HS-27A (cell line): ENCODE measurements at regions not wholly inside any gene's neighbourhood (a gene's known extent, or its start where the extent isn't known, plus 50 kb on each side); places are given as distances from the start of the nearest gene placed in this dataset.

ENCODE experiments used
- DNase-seq: peaks from one replicate; pipeline ENCODE4 v3.0.0-alpha.2; 2012; ENCODE audit warnings: low read depth, missing footprints

DNA sequence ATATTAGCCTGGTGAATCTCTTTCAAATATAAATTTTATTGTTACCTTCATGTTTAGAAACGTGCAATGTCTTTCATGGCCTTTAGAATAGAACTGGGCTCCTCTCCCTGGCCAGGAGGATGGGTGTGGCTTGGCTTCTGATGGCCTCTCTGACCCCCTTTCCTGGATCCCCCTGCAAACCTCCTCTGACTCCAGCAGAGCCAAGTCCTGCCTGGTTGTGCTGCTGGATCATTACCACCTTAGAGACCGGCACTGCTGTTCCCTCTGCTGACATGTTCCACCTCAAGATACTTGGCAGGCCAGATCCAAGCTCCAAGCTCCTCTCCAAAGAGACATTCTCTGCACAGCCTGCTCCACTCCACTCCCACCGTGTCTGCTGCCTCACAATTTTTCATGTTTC lies 823.8 kb upstream of the HS6ST1 start:
- DNase-seq: no peak

DNA sequence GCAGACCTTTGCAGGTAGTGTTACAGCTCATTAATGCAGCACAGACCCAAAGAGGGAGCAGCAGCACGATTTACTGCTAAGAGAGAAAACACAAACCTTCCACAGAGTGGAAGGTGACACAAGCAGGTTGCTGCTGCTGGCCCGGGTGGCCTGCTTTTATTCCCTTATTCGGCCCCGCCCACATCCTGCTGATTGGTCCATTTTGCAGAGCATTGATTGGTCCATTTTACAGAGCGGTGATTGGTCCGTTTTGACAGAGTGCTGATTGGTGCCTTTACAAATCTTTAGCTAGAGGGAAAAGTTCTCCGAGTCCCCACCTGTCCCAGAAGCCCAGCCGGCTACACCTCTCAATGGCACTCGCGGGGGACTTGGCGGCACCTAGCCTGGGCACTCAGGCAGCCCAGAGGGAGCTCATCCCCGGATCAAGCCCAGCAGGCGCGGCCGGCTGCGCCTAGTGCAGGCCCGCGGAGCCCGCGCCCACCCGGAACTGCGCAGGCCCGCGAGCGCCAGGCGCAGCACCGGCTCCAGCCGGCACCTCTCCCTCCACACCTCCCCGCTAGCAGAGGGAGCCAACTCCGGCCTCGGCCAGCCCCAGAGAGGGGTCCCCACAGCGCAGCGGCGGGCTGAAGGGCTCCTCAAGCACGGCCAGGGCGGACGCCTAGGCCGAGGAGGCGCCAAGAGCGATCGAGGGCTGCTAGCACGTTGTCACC lies 825.6 kb upstream of the HS6ST1 start:
- DNase-seq: no peak

DNA sequence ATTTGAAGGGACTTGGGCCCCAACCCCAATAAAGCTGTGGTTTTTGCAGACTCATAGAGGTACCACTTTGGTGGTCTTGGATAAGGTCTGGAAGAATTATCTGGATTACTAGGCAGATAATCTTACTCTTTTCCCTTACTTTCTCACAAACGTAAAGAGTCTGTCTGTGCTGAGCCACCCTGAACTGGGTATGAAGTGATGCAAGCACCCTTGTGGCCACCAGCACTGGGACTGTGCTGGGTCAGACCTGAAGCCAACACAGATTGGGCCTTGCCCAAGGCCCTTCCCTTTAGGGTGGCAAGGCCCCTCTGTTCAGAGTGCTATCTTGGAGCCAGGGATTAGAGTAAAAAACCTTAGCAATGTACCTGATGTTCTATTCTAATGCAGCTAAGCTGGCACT lies 827.0 kb upstream of the RAB6C start:
- no peak for DNase-seq

DNA sequence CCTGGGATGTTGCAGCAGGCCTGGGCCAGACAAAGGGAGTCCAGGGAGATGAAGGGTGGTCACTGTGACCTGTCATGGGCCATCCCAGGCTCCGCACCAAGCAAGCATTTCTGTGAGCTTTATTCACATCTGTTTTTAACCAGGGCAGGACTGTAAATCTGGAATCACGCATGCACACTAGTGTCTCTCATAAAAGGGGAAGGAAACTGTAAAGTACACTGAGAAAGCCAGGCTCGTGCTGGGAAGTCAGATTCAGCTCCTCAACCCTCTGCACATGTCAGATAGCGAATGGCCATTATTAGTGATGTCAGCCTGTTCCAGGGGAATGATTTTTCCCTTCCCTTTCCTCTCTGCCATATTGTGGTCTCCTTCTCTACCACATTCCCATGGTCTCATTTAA lies 818.6 kb upstream of the RAB6C start:
- no peak for DNase-seq

DNA sequence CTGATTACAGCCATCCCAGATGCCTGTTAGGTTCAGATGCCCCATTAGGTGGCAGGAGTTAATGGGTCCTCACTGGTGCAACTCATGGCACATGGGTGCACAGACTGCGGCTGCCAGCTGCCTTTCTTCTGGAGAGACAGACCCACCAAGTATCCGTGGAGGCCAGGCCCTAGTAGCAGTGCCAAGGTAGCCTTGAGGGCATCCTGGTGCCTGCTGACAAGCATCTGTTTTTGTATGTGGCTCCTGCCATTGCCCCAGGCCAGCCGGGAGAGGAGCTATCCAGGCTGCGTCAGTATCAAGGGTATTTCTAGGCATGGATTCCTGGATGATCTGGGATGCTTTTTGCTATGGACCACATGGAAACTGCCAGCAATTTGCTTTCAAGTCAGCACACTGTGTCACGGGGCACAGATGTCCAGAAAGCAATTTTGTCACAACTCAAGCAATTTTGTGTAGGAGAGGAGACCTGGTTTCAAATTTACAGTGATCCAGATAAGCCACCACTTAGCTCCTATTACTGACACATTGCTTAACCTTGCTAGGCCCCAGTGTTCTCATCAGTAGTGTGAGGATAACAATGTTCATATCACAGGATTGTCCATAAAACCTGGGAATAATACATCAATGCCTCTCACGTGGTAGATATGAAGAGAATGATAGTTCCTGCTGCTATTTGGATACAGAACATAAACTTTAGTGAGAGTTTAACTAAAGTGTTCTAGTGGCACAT lies 815.1 kb upstream of the RAB6C start:
- no peak for DNase-seq

DNA sequence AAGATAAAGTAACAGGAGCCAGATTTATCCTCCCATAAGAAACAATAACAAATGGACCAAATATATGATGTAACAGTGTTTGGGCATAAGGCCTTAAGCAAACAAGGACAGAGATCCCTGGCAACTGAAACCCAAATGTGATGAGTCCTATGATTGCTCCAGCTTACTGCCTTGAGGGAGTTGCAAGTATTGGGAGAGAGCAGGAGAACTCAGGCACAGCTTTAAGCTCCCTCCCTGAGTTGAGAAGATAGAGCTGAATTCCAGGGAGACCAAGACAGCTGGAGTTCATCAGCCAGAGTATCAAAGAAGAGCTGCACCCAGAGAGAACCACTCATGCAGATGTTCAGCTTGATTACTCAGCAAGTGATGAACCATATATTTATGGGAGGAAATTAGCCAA lies 814.5 kb upstream of the RAB6C start:
- no peak for DNase-seq

DNA sequence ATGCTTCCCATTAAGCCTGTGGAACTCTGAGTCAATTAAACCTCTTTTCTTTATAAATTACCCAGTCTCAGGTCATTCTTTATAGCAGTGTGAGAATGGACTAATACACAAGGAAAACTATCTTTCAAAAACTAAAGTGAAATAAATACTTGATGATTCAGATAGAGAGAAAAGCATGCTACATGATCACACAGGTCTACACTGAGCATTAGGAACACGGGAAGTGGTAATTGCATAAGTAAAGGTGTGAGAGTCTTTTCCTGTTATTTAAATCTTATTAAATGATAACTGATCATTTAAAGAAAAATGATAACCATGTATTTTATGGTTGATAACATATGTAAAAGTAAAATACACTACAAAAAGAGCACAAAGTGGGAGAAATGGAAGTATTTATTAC lies 812.0 kb upstream of the RAB6C start:
- no peak for DNase-seq

DNA sequence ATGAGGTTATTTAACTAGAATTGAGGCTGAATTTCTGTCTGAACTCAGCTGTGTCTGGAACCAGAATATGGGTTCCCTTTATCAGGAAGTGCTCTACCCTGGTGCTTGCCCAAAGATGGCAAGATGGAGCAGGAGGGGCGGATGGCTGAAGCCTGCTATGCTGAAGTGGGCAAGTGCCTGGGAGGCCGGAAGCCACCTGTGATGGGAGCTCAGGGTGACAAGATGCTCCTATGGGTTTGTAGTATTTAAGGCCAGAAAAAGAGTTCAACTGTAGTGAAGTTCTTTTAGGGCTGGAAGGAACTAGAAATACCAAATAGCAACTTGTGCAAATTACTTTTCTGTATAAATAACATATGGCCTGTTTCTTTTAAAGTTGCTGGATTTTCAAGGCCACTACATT lies 808.9 kb upstream of the RAB6C start:
- no peak for DNase-seq

DNA sequence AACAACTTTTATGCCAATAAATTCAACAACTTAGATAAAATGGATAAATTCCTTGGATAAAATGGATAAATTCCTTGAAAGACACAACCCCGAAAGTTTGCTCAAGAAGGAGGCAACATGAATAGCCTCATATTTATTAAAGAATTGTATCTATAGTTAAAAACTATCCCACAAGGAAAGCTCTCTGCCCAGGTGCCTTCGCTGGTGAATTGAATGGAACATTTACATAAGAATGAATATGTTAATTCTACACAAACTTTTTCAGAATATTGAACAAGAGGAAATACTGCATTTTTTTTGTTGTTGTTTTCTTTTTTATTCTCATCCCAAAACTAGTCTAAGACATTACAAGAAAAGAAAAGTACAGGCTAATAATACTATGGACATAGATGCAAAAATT lies 805.3 kb upstream of the RAB6C start:
- DNase-seq: no peak

DNA sequence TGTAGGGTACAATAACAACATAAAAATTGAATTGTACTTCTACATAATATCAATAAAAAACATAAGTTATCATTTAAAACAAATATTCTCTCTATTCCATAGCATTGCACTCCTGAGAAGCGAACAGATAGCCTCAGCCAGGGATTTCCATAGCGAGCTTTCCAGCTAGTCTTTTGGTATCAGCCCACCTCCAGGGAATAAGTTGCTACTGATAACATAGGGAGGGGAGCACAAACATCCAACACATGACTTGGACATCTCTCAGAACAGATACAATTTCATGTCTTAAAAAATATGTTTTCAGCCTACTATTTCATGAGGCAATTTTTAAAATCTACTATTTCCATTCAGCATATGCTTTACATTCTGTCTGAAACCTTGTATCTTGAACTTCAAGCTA lies 804.4 kb upstream of the RAB6C start:
- no peak for DNase-seq

DNA sequence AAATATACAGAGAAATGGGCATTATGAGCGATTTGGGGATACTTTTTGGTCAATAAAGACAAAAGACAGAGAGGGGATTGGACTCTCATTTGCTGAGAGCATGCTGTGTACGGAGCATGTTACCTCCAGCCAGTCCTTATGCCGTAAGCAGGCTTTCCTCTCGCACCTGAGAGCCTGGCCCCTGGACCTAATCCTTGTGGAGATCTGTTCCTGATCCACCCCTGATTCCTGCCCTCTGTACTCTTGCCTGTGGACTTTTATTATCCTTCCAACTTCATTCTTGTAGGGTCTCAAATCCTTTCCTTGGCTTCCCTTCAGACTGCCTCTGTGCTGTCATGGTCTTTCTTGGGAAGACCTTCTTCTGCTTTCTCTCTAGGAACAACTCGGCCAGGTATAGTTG lies 803.1 kb upstream of the RAB6C start:
- DNase-seq: no peak

DNA sequence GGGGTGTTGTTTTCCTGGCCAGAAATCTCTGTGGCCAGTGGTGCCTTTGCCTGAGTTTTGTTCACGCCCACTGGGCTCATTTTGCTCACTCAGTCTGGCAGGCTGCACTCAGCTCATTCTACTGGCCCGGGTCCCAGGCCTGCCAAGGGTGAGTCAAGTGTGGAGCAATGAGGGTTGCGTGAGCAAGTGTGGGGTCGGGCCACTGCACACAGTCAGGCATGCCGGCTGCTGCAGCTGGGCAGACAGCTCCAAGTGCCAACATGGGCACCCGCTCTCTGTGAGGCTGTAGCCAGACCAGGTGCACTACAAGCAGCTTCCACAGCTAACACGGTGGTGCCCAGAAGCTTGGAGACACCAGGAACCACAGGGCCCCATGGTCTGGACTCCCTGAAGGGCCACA lies 801.1 kb upstream of the RAB6C start:
- DNase-seq: no peak

DNA sequence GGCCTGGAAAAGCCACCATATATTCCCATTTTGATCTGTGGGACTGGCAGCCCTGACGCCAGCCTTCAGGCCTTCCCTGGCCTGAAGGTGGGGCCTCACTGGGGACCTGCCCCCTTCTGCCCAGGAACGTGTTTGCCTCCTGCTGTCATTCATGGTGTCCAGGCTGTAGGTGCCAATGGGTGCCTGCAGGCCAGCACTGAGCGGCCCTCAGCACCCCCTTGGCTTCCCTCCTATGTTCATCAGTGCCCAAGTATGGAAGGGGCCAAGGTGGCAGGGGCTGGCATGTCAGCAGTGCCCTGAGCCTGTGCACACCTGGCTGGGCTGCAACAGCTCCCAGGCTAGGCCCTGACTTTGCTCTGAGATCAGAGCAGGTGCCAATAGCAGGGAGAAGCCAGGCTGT lies 800.3 kb upstream of the RAB6C start:
- DNase-seq: no peak

DNA sequence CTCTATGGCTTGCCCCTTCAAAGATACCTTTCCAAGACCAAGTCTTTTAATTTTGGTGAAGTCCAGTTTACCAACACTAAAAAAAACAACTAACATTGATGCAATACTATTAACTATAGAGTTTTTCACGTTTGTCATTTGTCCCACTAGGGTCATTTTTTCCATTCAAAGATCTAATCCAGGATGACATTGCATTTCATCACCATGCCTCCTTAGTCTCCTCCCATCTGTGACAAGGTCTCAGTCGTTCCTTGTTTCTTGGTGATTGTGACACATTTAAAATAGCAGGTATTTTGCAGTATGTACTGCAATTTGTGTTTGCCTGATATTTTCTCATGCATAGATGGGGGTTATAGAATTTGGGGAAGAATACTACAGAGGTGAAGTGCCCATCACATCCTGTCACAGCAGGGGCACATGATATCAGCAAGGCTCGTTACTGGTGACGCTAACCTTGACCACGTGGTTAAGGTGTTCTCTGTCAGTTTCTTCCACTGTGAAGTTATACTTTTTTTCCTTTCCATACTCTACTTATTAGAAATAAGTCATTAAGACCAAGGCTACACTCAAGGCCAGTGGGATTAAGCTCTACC lies 799.2 kb upstream of the RAB6C start:
- DNase-seq: no peak

DNA sequence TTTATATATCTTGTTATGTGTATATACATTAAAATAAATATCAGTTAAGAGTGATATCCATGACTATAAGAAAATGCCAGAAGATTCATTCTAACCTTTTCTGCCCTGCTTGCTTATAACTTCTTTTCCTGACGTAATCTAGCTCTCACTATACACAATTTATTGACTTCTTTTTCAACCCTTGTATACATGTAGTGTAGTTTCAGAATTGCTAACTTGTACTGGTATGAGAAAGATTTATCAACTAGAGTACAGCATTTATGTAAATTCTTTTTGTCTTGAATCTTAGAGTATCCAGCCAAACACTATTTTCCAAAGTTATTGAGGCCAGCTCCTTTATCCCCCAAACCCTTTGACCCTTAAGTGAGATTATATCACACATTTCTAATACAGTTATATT lies 798.0 kb upstream of the RAB6C start:
- no peak for DNase-seq

DNA sequence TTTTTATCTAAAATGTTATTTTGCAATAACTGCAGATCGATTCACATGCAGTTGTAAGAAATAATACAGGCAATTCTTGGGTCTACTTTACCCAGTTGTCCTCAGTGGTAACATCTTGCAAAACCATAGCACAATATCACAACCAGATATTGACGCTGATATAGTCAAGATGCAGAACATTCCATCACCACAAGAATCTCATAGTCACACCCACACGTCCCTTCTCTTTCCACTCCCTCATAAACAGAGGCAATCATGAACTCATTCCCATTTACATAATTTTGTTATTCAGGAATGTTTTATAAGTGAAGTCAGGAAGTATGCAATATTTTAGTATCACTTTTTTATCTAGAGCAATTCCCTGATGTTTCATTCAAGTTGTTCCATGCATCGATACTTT lies 797.5 kb upstream of the RAB6C start:
- no peak for DNase-seq

DNA sequence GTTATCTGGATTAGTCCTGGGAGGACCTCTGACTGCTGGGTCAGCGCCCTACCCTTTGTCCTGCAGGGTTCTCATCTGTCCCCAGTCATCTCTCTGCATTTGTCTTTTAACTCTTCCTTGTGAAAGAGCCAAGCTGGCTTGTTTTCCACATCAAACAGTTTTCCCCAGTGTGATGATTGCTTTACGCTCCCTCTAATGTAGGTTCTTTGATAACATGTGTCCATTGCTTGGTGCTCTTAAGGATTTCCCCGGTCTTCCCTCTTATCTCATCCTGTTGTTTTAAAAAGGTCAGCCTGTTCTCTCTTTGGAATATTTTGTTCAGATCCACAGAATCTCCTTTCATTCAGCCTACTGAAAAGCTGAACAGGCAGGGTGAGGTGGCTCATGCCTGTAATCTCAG lies 792.1 kb upstream of the RAB6C start:
- DNase-seq: no peak

DNA sequence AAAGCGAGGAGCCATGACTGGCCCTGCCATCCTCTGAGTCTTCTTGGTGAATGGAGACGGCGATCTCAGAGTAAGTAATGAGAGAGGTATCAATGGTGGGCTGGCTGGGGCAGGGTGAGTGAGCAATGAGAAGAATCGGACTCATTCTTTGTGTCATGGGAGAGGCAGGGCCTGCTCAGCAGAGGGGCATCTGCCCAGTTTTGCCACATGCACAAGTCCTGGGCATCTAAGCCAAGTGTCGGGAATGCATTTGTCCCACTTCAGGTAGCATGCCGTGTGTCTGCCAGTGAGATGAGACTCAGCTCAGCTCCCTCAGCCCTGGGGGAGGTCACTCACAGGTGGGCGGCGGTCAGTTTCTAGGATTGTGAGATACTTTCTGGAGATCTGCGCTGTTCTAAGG lies 791.0 kb upstream of the RAB6C start:
- no peak for DNase-seq

DNA sequence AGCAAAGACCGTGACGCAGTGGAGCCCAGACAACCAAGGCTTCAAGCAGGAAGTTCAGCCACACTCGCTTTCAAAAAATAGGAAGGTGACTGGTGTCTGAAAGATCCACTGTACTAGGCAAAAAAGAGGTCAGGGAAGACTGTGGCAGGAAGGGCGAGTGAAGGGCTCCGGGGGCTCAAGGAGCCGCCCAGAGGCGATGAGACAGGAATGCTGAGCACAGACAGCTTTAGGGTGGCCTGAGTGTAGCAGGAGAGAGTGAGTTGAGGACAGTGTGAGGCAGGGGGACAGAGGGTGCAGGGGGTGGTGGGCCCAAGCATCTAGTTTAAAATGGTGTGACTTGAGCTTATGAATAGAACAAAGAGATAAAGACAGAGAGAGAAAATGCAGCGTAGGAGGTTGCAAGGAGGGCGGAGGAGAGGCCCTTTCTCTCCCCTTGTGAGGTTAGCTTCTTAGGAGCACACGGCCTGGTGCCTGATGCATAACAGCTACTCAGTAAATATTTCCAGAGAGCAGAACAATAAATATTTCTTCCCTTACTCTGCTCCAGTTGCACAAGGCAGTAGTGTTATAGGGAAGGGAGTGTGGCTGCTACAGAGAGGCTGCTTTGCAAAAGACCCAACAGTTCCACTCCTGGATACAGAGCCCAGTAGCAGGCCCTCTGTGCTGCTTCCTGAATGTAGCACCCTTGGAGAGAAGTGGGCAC lies 789.7 kb upstream of the RAB6C start:
- no peak for DNase-seq

DNA sequence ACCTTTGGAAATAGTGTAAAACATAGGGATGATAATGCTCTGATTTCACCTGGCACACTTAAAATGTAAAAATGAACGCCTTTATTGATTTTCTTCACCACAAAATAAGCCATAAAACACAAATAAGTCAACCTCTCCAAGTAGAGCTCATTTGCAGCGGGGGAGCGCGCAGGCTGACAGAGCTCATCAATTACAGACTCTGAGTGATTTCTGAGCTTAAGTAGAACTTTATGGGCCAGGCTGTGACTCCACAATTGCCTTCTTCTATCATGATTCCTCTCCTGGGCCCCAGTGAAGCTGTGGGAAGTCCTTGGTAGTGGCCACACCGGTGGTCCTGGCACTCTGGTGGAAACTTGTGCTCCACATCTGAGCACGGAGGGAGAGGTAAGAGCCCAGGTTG lies 789.0 kb upstream of the RAB6C start:
- DNase-seq: no peak

DNA sequence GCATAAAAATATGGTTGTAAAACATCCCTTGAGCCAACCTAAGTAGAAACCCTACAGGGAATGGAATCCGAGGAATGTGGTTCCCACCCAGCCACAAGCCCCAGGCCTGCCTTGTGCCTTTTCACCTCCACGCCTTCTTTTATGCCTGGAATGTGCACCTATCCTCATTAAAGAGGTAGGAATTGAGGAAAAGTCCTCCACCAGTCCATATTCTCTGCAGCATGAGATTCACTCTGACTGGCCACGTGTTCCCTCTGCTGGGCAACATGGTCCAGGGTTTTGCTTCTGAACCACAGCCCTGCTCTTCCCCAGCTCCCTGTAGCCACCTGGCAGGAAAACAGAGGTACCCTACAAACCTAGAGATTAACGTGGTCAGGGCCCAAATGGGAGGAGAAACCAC lies 787.9 kb upstream of the RAB6C start:
- DNase-seq: no peak

DNA sequence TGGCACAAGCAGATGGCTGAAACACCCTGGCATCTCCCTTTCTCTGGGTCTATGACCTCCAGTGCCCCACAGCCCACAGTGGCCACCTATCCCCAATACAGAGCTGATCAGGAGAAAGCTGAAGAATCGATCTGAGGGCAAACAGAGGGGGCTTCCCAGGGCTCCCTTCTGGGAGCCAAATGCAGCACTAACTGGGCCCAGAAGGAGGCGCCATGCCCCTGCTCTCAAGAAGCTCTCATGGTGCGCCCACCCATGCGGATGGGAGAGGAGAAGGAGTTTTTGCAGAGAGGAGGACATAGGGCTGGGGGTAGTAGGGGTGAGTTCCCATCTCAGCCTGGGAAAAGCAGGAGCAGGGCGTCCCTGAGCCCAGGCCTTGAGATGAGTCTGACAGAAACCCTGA lies 787.3 kb upstream of the RAB6C start:
- no peak for DNase-seq

DNA sequence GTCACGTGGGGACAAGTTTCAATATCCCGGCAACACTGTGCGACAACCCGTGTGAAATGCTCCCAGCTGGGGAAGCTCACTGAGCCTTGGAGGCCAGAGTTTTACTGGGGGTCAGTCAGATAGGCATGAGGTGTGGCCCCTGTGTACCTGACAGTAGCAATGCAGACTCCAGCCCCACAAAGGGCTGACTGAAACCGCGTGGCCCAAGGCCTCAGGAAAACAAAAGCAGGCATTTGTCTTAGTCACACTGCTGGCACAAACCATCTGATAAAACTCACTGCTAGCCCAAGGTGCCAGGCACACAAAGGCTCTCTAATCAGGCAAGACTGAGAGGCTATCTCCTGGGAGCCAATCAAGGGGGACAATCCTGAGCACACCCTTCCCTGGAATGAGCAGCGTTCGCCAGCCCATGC lies 786.6 kb upstream of the RAB6C start:
- no peak for DNase-seq
